AG08395 (cell line): ENCODE measurements at regions not wholly inside any gene's neighbourhood (a gene's known extent, or its start where the extent isn't known, plus 50 kb on each side); places are given as distances from the start of the nearest gene placed in this dataset.

ENCODE experiments used
- DNase-seq: peaks from one replicate; pipeline ENCODE4 v3.0.0; 2012; ENCODE audit warnings: mixed read lengths, low spot score

- DNase-seq: no peak
Observed at GRCh38 chr6:63371104-63371715, 51.4 kb upstream of the LGSN start.

DNA sequence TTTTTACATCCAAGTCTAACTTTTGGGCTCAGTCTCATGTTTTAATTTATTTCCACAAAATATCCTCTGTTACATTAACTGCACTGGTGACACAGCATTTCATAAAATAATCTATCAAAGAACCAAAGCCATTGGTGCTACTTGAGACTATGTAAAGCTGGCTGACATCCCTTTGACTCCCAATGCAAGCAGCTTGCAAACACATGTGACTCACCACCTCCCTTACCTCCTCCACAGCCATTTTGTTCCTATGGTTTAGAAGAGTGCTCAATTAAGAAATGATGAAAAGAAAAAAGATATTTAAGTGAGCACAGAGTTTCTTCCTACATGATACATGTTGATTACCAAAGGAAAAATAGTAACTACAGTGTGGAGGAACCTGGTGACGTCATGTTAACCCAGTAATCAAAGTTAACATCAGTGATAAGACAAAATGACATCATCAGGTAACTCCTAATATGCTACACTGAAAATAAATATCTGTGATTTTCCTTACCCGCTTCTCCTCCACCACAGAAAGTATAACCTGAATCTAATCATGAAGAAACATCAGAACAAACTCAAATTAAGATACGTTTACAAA lies 53.3 kb upstream of the LGSN start:
- no peak for DNase-seq

DNA sequence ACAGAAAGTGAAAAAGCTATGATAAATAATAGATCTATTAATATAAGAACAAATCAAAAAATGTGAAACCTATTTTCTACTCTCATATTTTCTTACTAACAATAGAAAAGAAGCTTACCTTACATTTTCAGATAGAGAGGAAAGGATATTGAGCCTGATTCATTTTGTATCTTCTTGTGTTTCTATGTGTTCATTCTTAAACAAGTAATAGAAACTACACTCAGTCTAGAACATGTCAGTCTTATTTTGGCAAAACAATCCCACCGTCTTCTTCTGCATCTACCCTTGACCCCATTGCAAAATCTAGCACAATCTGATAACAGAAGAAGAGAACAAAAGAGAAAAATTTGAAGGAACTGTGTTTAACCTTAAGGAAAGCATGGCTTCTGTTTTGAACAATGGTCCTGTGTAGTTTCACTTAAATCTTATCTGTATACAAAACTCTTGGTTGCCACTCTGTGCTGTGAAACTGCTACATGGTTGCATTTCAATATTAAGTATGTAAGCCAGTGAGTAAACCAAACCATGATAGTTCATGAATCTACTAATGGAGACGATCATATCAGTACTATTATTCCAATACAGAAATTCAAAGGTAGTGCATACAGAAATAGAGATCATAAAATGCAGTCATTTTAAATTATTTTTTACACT lies 69.5 kb upstream of the LGSN start:
- no peak for DNase-seq

- no peak for DNase-seq
Observed at GRCh38 chr6:63391203-63391970, 71.6 kb upstream of the LGSN start.

DNA sequence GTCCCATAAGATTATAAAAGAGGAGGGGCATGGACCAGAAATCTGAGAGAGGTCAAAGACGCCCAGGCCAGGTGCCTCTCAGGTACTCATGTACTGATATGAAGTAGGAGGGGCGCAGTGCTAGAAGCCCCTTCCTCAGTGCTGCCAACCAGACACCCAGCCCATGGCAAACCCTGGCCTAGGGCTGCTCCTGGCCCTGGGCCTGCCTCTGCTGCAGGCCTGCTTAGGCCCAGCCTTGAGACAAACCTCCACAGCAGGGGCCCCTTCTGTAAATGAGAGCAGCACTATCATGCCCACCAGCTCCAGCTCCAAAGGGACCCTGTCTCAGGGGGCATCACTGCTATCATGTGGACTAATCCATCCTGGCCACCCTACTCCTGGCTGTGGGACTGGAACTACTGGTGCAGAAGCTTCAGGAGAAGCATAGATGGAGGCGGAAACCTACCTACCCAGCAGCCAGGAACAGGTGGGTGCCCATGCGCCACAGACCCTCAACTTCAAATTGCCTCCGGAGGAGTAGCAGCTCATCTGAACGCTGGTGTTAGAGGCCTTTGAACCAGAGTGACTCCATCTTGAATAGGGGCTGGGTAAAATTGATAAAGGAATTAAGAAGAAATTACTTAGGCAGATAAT lies 72.4 kb upstream of the LGSN start:
- DNase-seq: no peak

- no peak for DNase-seq
Observed at GRCh38 chr6:63394656-63395308, 75.0 kb upstream of the LGSN start.

- DNase-seq: no peak
Observed at GRCh38 chr6:63395381-63395780, 75.6 kb upstream of the LGSN start.

DNA sequence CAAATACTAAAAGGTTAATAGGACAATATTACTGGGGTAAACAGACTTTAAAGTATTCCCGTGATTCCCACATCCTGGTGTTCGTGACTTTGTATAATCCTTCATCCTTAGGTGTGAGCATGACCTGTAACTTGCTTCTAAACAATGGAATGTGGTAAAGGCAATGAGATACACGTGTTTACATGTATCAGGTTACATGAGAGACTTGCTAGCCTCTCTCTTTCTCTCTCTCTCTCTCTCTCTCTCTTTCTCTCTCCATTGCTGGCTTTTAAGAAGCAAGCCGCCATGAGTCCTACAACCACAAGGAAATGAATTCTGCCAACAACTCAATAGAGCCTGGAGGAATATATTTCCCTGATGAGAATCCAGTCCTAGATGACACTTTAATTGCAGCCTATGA lies 83.9 kb upstream of the LGSN start:
- no peak for DNase-seq

DNA sequence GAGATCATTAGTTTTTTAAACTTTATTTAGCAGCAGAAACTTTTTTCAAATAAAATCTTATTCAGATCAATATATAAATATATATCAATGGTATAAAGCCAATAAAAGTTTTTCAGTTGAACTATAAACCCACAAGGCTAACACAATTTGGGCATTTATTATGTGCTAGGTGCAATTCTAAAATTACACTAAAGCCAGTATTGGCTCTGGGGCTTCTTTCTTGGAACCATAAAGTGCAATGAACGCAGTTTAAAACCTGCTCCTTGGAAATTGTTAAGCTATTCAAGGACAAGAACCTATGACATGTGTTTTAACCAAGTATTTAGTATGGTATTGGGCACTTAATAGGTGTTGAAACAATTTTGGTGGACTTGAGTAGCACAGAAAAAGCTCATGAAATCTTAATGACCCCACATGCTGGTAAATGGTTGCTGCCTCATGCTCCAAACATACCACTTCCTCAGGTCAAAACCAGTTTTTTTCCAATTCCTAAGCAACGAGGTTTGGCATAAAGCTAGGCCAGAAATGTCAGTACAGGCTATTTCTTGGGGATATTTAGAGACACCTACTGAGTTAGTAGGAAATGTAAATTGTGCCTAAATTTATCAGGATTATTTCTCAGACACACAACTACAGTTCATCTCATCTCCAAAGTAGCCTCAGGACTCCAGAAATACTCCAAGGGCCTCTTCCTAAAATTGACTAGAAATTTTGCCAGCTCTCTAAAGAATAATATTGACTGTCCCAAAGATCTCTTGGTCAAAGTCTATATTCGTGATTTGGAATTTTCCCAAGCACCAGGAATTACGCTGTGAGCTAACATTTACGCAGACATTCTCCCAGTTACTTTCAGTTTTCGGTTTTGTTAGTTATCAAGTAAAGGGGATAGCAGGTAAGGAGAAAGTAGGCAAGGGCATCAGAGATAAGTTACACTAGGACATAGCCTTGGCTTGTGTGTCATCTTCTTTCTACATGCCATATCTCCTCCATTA lies 90.9 kb upstream of the LGSN start:
- no peak for DNase-seq

- DNase-seq: no peak
Observed at GRCh38 chr6:63415286-63415685, 95.5 kb upstream of the LGSN start.

- no peak for DNase-seq
Observed at GRCh38 chr6:63418741-63419140, 99.0 kb upstream of the LGSN start.

GRCh38 chr6:63424636-63425035 lies 104.9 kb upstream of the LGSN start:
- DNase-seq: no peak

GRCh38 chr6:63425493-63425892 lies 105.7 kb upstream of the LGSN start:
- no peak for DNase-seq

GRCh38 chr6:63426844-63427243 lies 107.1 kb upstream of the LGSN start:
- DNase-seq: no peak

GRCh38 chr6:63427951-63428350 lies 108.2 kb upstream of the LGSN start:
- DNase-seq: no peak

- DNase-seq: no peak
Observed at GRCh38 chr6:63430985-63431519, 111.3 kb upstream of the LGSN start.

DNA sequence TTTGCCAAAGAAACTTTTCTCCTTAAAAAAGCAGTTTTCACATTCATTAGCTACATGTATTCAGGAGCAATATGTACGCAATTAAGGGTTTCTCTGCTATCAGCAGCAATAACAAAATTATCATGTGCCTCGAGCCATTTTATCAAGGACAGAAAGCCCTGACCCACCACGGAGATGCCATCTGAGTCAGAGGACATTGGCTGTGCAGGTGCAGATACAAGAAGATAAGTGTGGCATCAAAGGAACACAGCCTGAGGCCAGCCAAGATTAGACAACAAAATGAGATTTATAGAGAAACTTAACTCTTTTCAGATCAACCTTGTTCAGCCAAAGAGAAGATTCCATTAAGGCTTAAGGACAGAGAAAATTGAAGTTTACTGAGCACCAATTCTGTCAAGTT lies 115.2 kb upstream of the LGSN start:
- DNase-seq: no peak

- no peak for DNase-seq
Observed at GRCh38 chr6:63436356-63436755, 116.6 kb upstream of the LGSN start.

GRCh38 chr6:63437058-63437457 lies 117.3 kb upstream of the LGSN start:
- no peak for DNase-seq

DNA sequence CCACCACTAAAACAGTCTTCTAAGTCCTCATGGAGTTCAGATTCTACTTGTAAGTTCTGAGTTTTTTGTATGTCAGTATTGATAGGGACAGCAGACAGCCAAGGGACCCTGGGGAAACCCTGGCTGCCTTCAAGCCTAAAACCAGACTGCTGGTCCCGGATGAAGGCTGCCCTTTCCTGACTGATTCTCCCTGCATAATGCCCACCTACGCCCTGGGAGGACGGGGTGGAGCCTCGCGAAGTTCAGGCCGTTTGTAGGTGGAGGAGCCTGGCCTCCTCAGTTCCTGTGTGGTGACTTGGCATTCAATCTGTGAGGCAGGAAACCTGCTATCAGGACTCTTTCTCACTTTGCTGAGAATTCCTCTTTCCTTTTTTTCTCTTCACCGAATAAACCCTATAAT lies 120.3 kb upstream of the LGSN start:
- DNase-seq: no peak

- no peak for DNase-seq
Observed at GRCh38 chr6:63440594-63440993, 120.8 kb upstream of the LGSN start.
